AG04449 (cell line): ENCODE measurements at regions not wholly inside any gene's neighbourhood (a gene's known extent, or its start where the extent isn't known, plus 50 kb on each side); places are given as distances from the start of the nearest gene placed in this dataset.

Source experiments
- CTCF ChIA-PET: fragments of 350-600 bp; formaldehyde crosslinking; extraction: SDS; loops from one replicate; lab custom pipeline; 2021; ENCODE audit warnings: antibody characterized with exemption; lab: Yijun Ruan, JAX
- POLR2A ChIA-PET: fragments of 400-600, 350-600 bp; formaldehyde crosslinking; extraction: SDS; loops from one replicate; lab custom pipeline; 2020; ENCODE audit warnings: antibody characterized with exemption, inconsistent platforms; lab: Yijun Ruan, JAX
- DNase-seq: peaks from one replicate; pipeline ENCODE4 v3.0.0-alpha.2; 2010; ENCODE audit warnings: low read depth, low spot score
- H3K4me3 ChIP-seq: 2 replicates; pipeline ENCODE4 v1.5.1; 2011; ENCODE audit warnings: low read depth, mild to moderate bottlenecking, control low read depth, low read length
- CTCF ChIP-seq: IDR thresholded peaks from one replicate; pipeline ENCODE4 v1.5.1; 2011; ENCODE audit warnings: mild to moderate bottlenecking, moderate library complexity, low read length, control low read depth, inconsistent platforms; ENCODE audit not compliant: insufficient read depth; ENCODE audit errors: missing control alignments

GRCh38 chr12:131529196-131530040 lies 181.5 kb upstream of the SFSWAP start:
- TF ChIP-seq CTCF = no peak
- no peak for DNase-seq
- ChIA-PET CTCF (no interaction called here), POLR2A (no interaction called here)
- no peak overlapping the region for H3K4me3 ChIP-seq

GRCh38 chr12:131530041-131530332 lies 180.9 kb upstream of the SFSWAP start:
- no peak overlapping the region for H3K4me3 ChIP-seq
- ChIA-PET CTCF (no interaction called here), POLR2A (no interaction called here)
- TF ChIP-seq CTCF = no peak
- DNase-seq = no peak

GRCh38 chr12:131530422-131530821 lies 180.5 kb upstream of the SFSWAP start:
- no peak for TF ChIP-seq CTCF
- no peak overlapping the region for H3K4me3 ChIP-seq
- CTCF ChIA-PET = no interaction called here
- POLR2A ChIA-PET = no interaction called here
- no peak for DNase-seq

- CTCF ChIA-PET = no interaction called here
- no peak for TF ChIP-seq CTCF
- POLR2A ChIA-PET = no interaction called here
- DNase-seq = no peak
- H3K4me3 ChIP-seq = no peak overlapping the region
Measured at GRCh38 chr12:131533139-131533538, 177.8 kb upstream of the SFSWAP start.

- H3K4me3 ChIP-seq = no peak overlapping the region
- ChIA-PET POLR2A (no interaction called here), CTCF (no interaction called here)
- no peak for DNase-seq
- TF ChIP-seq CTCF = no peak
Measured at GRCh38 chr12:131535779-131536178, 175.1 kb upstream of the SFSWAP start.

- TF ChIP-seq CTCF = no peak
- no peak for DNase-seq
- CTCF ChIA-PET = no interaction called here
Measured at GRCh38 chr12:131536337-131536736, 174.6 kb upstream of the SFSWAP start.

More at GRCh38 chr12:131536337-131536736, 174.6 kb upstream of the SFSWAP start:
- POLR2A ChIA-PET = no interaction called here
- H3K4me3 ChIP-seq = no peak overlapping the region
